GM10248 (cell line): ENCODE measurements at regions not wholly inside any gene's neighbourhood (a gene's known extent, or its start where the extent isn't known, plus 50 kb on each side); places are given as distances from the start of the nearest gene placed in this dataset.

ENCODE experiments used
- CTCF ChIA-PET: fragments of 300-600 bp; sonication (Branson Sonifier 250); formaldehyde crosslinking; extraction: SDS; loops from one replicate; lab custom pipeline; 2021; ENCODE audit warnings: antibody characterized with exemption; lab: Yijun Ruan, JAX
- POLR2A ChIA-PET: fragments of 350-650 bp; sonication (Branson Sonifier 250); formaldehyde crosslinking; extraction: SDS; loops from one replicate; lab custom pipeline; 2020; ENCODE audit warnings: antibody characterized with exemption; lab: Yijun Ruan, JAX
- DNase-seq: peaks from one replicate; pipeline ENCODE4 v3.0.0; 2012; ENCODE audit errors: extremely low spot score
- TF ChIP-seq, protein P1 (sequence below): IDR thresholded peaks from 2 replicates; pipeline ENCODE4 v1.5.1; 2012; ENCODE audit warnings: mild to moderate bottlenecking, low read depth; ENCODE audit errors: extremely low read depth, missing control alignments, control extremely low read depth

DNA sequence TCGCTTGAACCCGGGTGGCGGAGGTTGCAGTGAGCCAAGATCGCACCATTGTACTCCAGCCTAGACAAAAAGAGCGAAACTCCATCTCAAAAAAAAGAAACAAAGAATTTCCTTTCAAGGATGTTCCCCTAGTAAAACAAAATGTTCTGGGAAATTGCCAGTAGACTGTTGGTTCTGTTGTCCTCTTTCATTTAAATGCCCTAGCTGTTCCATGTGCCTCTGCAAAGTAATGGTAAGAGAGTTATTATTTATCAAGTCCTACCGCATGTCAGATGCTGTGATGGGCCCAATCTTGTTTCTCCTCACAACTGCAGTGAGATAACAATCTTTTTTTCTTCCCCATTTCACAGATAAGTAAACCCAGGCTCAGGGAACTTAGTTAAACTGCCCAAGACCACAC lies 254.3 kb upstream of the TPM1 start:
- ChIA-PET CTCF (no interaction called here), POLR2A (no interaction called here)
- TF ChIP-seq, protein P1, sequence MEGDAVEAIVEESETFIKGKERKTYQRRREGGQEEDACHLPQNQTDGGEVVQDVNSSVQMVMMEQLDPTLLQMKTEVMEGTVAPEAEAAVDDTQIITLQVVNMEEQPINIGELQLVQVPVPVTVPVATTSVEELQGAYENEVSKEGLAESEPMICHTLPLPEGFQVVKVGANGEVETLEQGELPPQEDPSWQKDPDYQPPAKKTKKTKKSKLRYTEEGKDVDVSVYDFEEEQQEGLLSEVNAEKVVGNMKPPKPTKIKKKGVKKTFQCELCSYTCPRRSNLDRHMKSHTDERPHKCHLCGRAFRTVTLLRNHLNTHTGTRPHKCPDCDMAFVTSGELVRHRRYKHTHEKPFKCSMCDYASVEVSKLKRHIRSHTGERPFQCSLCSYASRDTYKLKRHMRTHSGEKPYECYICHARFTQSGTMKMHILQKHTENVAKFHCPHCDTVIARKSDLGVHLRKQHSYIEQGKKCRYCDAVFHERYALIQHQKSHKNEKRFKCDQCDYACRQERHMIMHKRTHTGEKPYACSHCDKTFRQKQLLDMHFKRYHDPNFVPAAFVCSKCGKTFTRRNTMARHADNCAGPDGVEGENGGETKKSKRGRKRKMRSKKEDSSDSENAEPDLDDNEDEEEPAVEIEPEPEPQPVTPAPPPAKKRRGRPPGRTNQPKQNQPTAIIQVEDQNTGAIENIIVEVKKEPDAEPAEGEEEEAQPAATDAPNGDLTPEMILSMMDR = no peak
- no peak for DNase-seq

DNA sequence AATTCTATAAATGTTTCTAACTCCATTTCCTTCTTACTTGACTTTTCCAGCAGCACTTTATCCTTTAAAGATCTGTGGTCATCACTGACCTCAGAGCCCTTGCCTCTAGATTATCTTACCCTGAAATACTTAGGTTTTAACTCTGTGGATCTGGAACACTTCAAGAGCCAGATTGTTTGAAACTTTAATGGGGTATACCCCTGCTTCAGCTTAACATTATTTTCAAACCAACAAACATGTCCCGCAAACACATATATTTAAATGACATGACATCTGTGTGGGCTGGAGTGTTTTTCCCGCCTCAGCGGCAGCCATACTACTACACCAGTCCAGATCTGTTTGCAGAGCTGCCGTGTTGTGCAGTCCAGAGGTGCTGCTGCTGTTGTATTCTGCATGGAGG lies 252.0 kb upstream of the TPM1 start:
- CTCF ChIA-PET = no interaction called here
- TF ChIP-seq, protein P1 = no peak
- DNase-seq = no peak
- POLR2A ChIA-PET = no interaction called here

DNA sequence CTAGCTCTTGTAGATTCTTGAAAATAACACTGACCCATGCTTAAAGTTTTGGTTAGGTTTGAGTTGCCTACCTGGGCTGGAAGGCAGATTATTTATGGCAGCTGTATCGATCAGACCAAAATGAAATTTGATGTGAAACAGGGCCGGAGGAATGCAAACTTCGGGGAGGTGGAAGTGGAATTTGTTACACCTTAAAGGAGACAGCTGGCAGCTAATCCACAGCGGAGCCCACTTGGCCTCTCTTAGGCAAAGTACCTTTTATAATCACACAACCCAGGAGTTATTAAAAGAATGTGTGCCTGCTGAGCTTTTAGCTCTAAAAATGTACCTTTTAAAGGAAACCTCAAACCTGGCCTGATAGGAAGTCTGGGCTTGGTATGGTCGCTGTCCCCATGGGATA lies 250.9 kb upstream of the TPM1 start:
- ChIA-PET POLR2A (no interaction called here), CTCF (interaction anchor here (1.2 kb wide), 2 partner anchors 13 to 50 kb away, joined by 3 to 4 read pairs; no protein-coding TSS in a partner anchor)
- no peak for DNase-seq
- TF ChIP-seq, protein P1 = no peak

DNA sequence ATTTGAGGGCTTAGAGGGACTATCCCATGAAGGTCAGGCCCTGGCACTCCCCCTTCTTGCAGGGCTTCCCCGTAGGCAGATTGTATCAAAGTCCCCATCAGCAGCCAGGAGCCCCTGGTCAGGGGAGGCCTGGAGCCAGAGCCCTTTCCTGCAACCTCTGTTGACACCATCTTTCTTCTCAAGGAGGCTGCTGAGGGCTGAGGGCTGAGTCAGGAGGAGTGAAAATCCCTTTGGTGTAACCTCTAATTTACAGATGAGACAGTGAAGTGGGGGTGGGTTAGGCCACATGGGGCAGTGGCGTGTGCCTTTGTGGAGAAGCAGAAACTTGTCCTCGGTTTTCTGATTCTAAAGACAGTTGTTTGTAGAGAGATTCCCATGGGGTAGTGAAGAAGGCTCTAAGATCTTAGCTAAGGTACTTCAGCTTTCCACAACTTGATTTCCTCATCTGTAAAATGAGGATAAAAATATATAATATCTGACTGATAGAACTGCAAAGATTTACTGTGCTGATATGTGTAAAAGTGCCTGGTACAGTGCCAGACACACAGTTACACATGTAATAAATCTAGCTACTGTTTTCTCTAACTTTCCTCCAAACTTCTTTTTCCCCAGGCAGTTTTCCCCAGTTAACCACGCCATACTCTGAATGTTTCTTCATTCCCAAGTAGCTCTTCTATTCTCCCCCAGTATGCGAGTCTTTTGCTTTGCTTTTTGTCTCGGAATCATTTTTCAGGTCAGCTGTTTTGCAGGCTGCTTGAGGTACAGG lies 249.4 kb upstream of the TPM1 start:
- TF ChIP-seq, protein P1 = no peak
- no peak for DNase-seq
- POLR2A ChIA-PET = no interaction called here
- CTCF ChIA-PET = interaction anchor here (1.0 to 1.4 kb wide), 3 partner anchors 9 to 254 kb away, joined by 3 to 4 read pairs (median 4); no protein-coding TSS in a partner anchor

DNA sequence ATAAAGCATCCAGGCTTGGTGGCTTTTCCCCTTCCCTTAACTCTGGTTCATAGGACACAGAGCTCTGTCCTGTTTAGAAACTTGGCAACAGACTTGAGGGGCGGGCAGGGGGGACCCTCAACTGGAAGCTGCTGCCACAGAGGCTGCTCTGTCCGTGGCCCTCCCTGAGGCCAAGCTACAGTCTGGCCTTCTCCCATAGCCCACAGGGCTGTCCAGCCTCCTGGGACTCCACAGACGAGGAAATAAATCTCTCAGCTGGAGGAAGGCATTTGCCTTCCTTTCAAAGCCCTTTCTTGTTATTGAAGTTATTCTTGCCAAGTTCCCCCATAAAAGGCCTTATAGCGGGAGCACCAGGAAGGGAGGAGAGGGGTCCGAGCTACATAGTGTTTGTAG lies 248.8 kb upstream of the TPM1 start:
- TF ChIP-seq, protein P1 = no peak
- POLR2A ChIA-PET = no interaction called here
- DNase-seq = no peak
- CTCF ChIA-PET = interaction anchor here (1.0 to 1.4 kb wide), 3 partner anchors 9 to 254 kb away, joined by 3 to 4 read pairs (median 4); no protein-coding TSS in a partner anchor

DNA sequence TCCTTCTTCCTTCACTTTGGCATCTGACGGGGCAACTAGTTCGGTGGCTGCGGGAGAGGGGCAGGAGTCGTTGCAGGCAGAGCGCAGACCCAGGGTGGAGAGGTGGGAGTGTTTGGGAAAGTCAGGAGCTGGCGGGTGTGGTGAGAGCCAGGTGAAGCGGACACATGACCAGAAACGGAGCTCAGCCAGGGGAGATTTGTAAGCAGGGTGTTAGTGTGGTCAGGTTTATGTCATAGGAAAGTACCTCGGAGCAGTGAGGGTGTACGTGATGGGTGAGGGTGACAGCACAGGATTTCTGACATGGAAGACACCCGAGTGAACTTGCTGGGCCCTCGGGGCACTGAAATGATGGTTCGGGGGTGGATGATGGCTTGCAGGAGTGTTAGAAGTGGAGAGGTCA lies 247.4 kb upstream of the TPM1 start:
- POLR2A ChIA-PET = no interaction called here
- CTCF ChIA-PET = interaction anchor here (1.4 kb wide), 1 partner anchor 13 kb away, joined by 3 read pairs; no protein-coding TSS in a partner anchor
- peak; percentile 25 for DNase-seq
- TF ChIP-seq, protein P1 = no peak
